ENCODE measurements at regions not wholly inside any gene's neighbourhood (a gene's known extent, or its start where the extent isn't known, plus 50 kb on each side); places are given as distances from the start of the nearest gene placed in this dataset.

DNA sequence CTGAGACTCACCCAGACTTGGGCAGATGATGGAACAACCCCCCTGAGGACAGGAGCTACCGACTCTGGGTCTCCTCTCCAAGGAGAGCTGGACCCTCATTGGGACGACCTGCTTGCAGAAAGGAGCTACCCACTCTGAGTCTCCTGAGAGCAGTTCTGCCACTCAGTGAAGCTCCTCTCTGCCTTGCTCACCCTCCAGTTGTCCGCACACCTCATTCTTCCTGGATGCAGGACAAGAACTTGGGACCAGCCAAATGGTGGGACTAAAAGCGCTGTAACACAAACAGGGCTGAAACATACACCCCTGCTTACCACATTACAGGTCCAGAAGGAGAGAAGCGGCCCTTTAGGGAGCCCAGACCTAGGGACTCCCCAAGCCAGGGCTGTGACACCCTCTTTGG is 124.9 kb upstream of the CCDC150 start:
- H3K27me3 ChIP-seq (ENCODE audit: insufficient read depth, low read length): no peaks in the 10 kb centered on the region
- H3K9me3 Mint-ChIP-seq (ENCODE audit: unreplicated experiment): no peaks in the 10 kb centered on the region
- no peak overlapping the region for H3K27ac ChIP-seq (ENCODE audit: low read depth, low read length)
- H3K36me3 ChIP-seq (ENCODE audit: insufficient read depth, low read length): no peaks in the 10 kb centered on the region
- no peaks in the 10 kb centered on the region for H3K4me1 ChIP-seq (ENCODE audit: insufficient read depth, low read length)
- H3K9ac ChIP-seq (ENCODE audit: low read length): no peak overlapping the region
- DNase-seq (ENCODE audit: low read depth) (no peak), FAIRE-seq (no peak)
- peaks cover 2% of the 10 kb centered on the region for H3K27me3 Mint-ChIP-seq (ENCODE audit: low read depth, unreplicated experiment)
- TF ChIP-seq EZH2 (IDR thresholded peaks at IDR 0.05; ENCODE audit: insufficient read depth, low read length): no peak
- TF ChIP-seq, protein P1, sequence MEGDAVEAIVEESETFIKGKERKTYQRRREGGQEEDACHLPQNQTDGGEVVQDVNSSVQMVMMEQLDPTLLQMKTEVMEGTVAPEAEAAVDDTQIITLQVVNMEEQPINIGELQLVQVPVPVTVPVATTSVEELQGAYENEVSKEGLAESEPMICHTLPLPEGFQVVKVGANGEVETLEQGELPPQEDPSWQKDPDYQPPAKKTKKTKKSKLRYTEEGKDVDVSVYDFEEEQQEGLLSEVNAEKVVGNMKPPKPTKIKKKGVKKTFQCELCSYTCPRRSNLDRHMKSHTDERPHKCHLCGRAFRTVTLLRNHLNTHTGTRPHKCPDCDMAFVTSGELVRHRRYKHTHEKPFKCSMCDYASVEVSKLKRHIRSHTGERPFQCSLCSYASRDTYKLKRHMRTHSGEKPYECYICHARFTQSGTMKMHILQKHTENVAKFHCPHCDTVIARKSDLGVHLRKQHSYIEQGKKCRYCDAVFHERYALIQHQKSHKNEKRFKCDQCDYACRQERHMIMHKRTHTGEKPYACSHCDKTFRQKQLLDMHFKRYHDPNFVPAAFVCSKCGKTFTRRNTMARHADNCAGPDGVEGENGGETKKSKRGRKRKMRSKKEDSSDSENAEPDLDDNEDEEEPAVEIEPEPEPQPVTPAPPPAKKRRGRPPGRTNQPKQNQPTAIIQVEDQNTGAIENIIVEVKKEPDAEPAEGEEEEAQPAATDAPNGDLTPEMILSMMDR (IDR thresholded peaks at IDR 0.05; ENCODE audit: insufficient read depth, low read depth, low read length): no peak
- H2AFZ ChIP-seq (ENCODE audit: low read depth, low read length): no peak overlapping the region
- H3K4me3 Mint-ChIP-seq (ENCODE audit: unreplicated experiment): no peak overlapping the region
- no peaks in the 10 kb centered on the region for H3K36me3 Mint-ChIP-seq (ENCODE audit: low read depth, unreplicated experiment)
- no peaks in the 10 kb centered on the region for H4K20me1 ChIP-seq (ENCODE audit: insufficient read depth, low read length)
- H3K27ac Mint-ChIP-seq (ENCODE audit: unreplicated experiment): no peak overlapping the region
- H3K79me2 ChIP-seq (ENCODE audit: insufficient read depth, low read length): no peaks in the 10 kb centered on the region
- H3K4me3 ChIP-seq (ENCODE audit: insufficient read depth, low read depth, low read length): no peak overlapping the region
- H3K4me1 Mint-ChIP-seq (ENCODE audit: low read depth, unreplicated experiment): no peaks in the 10 kb centered on the region
- no peak overlapping the region for H3K4me2 ChIP-seq (ENCODE audit: low read length)
- H3K9me3 ChIP-seq (ENCODE audit: insufficient read depth, low read depth, low read length): no peaks in the 10 kb centered on the region

DNA sequence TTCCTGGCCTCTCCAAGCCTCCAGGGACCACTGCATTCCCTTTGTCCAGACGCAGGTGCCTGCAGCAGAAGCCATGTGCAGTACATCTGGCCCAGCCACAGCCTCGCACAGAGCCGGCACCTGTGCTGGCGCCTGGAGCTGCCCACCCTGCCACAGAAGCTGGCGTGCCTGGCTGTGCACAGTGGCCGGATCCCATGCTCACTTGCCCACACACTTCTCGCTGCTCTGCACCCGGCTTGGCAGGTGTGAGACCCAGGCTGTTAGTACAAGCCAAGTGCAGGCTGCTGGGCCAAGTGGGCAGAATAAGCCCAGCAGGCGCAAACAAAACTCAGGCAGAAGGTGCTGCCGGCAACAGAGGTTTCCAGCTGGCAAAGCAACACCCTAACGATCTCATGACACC is 124.5 kb upstream of the CCDC150 start:
- no peak for DNase-seq (ENCODE audit: low read depth)
- TF ChIP-seq EZH2 (IDR thresholded peaks at IDR 0.05; ENCODE audit: insufficient read depth, low read length): no peak
- TF ChIP-seq, protein P1 (IDR thresholded peaks at IDR 0.05; ENCODE audit: insufficient read depth, low read depth, low read length): no peak
- no peak overlapping the region for H2AFZ ChIP-seq (ENCODE audit: low read depth, low read length)
- H3K79me2 ChIP-seq (ENCODE audit: insufficient read depth, low read length): no peaks in the 10 kb centered on the region
- H3K4me3 ChIP-seq (ENCODE audit: insufficient read depth, low read depth, low read length): no peak overlapping the region
- H3K36me3 Mint-ChIP-seq (ENCODE audit: low read depth, unreplicated experiment): no peaks in the 10 kb centered on the region
- H3K4me1 ChIP-seq (ENCODE audit: insufficient read depth, low read length): no peaks in the 10 kb centered on the region
- H3K27ac ChIP-seq (ENCODE audit: low read depth, low read length): no peak overlapping the region
- no peaks in the 10 kb centered on the region for H3K9me3 Mint-ChIP-seq (ENCODE audit: unreplicated experiment)
- no peaks in the 10 kb centered on the region for H3K27me3 ChIP-seq (ENCODE audit: insufficient read depth, low read length)
- H3K27me3 Mint-ChIP-seq (ENCODE audit: low read depth, unreplicated experiment): peaks cover 2% of the 10 kb centered on the region
- H3K4me1 Mint-ChIP-seq (ENCODE audit: low read depth, unreplicated experiment): no peaks in the 10 kb centered on the region
- H3K27ac Mint-ChIP-seq (ENCODE audit: unreplicated experiment): no peak overlapping the region
- H3K9me3 ChIP-seq (ENCODE audit: insufficient read depth, low read depth, low read length): no peaks in the 10 kb centered on the region
- H3K4me2 ChIP-seq (ENCODE audit: low read length): no peak overlapping the region
- H4K20me1 ChIP-seq (ENCODE audit: insufficient read depth, low read length): no peaks in the 10 kb centered on the region
- no peak for FAIRE-seq
- H3K4me3 Mint-ChIP-seq (ENCODE audit: unreplicated experiment): no peak overlapping the region
- no peaks in the 10 kb centered on the region for H3K36me3 ChIP-seq (ENCODE audit: insufficient read depth, low read length)
- H3K9ac ChIP-seq (ENCODE audit: low read length): no peak overlapping the region

DNA sequence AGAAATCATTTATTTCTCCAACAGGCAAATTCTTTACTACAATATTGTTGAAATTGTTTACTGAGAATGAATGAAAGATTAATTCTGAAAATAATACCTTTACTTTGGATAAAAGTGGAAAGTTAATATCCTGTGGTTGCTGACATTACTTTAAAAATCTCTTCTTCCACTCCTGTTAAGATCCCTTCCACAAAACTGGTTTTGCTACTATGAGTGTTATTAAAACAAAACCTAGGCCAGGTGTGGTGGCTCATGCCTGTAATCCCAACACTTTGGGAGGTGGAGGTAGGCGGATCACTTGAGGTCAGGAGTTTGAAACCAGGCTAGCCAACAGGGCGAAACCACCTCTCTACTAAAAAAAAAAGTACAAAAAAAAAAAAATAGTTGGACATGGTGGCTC is 123.9 kb upstream of the CCDC150 start:
- no peaks in the 10 kb centered on the region for H3K4me1 ChIP-seq (ENCODE audit: insufficient read depth, low read length)
- no peaks in the 10 kb centered on the region for H3K4me1 Mint-ChIP-seq (ENCODE audit: low read depth, unreplicated experiment)
- no peaks in the 10 kb centered on the region for H4K20me1 ChIP-seq (ENCODE audit: insufficient read depth, low read length)
- H3K27me3 ChIP-seq (ENCODE audit: insufficient read depth, low read length): no peaks in the 10 kb centered on the region
- FAIRE-seq (no peak), DNase-seq (ENCODE audit: low read depth) (no peak)
- no peaks in the 10 kb centered on the region for H3K9me3 ChIP-seq (ENCODE audit: insufficient read depth, low read depth, low read length)
- no peaks in the 10 kb centered on the region for H3K36me3 ChIP-seq (ENCODE audit: insufficient read depth, low read length)
- peaks cover 2% of the 10 kb centered on the region for H3K27me3 Mint-ChIP-seq (ENCODE audit: low read depth, unreplicated experiment)
- H3K4me3 ChIP-seq (ENCODE audit: insufficient read depth, low read depth, low read length): no peak overlapping the region
- no peak overlapping the region for H3K27ac ChIP-seq (ENCODE audit: low read depth, low read length)
- H2AFZ ChIP-seq (ENCODE audit: low read depth, low read length): no peak overlapping the region
- no peak overlapping the region for H3K9ac ChIP-seq (ENCODE audit: low read length)
- no peak overlapping the region for H3K4me2 ChIP-seq (ENCODE audit: low read length)
- H3K27ac Mint-ChIP-seq (ENCODE audit: unreplicated experiment): no peak overlapping the region
- no peaks in the 10 kb centered on the region for H3K79me2 ChIP-seq (ENCODE audit: insufficient read depth, low read length)
- H3K9me3 Mint-ChIP-seq (ENCODE audit: unreplicated experiment): no peaks in the 10 kb centered on the region
- H3K36me3 Mint-ChIP-seq (ENCODE audit: low read depth, unreplicated experiment): no peaks in the 10 kb centered on the region
- H3K4me3 Mint-ChIP-seq (ENCODE audit: unreplicated experiment): no peak overlapping the region
- TF ChIP-seq, protein P1 (IDR thresholded peaks at IDR 0.05; ENCODE audit: insufficient read depth, low read depth, low read length): no peak
- no peak for TF ChIP-seq EZH2 (IDR thresholded peaks at IDR 0.05; ENCODE audit: insufficient read depth, low read length)
